ENCODE measurements at regions not wholly inside any gene's neighbourhood (a gene's known extent, or its start where the extent isn't known, plus 50 kb on each side); places are given as distances from the start of the nearest gene placed in this dataset.

- TF ChIP-seq CTCF (conservative IDR thresholded peaks at IDR 0.05): no peak
- no peak overlapping the region for H3K27ac ChIP-seq
These were observed 127.4 kb upstream of the GOLIM4 start for GRCh38 chr3:168223085-168223484.

- no peak overlapping the region for H3K27ac ChIP-seq
- no peak for TF ChIP-seq CTCF (conservative IDR thresholded peaks at IDR 0.05)
These were observed 124.8 kb upstream of the GOLIM4 start for GRCh38 chr3:168220556-168220955.

GRCh38 chr3:168219530-168219929 lies 123.8 kb upstream of the GOLIM4 start:
- no peak for TF ChIP-seq CTCF (conservative IDR thresholded peaks at IDR 0.05)
- H3K27ac ChIP-seq: no peak overlapping the region

- no peak for TF ChIP-seq CTCF (conservative IDR thresholded peaks at IDR 0.05)
- H3K27ac ChIP-seq: no peak overlapping the region
These were observed 122.9 kb upstream of the GOLIM4 start for GRCh38 chr3:168218600-168218999.

GRCh38 chr3:168216851-168217250 lies 121.1 kb upstream of the GOLIM4 start:
- H3K27ac ChIP-seq: no peak overlapping the region
- no peak for TF ChIP-seq CTCF (conservative IDR thresholded peaks at IDR 0.05)

- H3K27ac ChIP-seq: no peak overlapping the region
- TF ChIP-seq CTCF (conservative IDR thresholded peaks at IDR 0.05): no peak
These were observed 118.2 kb upstream of the GOLIM4 start for GRCh38 chr3:168213920-168214319.

GRCh38 chr3:168212664-168213285 lies 117.1 kb upstream of the GOLIM4 start:
- H3K27ac ChIP-seq: no peak overlapping the region
- TF ChIP-seq CTCF (conservative IDR thresholded peaks at IDR 0.05): no peak
